ENCODE measurements at regions not wholly inside any gene's neighbourhood (a gene's known extent, or its start where the extent isn't known, plus 50 kb on each side); places are given as distances from the start of the nearest gene placed in this dataset.

GRCh38 chr3:157573780-157574378 is 70.7 kb upstream of the VEPH1 start:
- DNase-seq (ENCODE audit: low read depth in 1 of 2, low spot score in 1 of 2) (no peak), FAIRE-seq (no peak), ATAC-seq (no peak)
- Histone ChIP-seq H3K4me2 (0 out of 3 replicates have a peak overlapping the region, but pooled peaks have one; percentile 19), H3K4me1 (0 out of 3 replicates have a peak, but pooled peaks cover 6% of the 10 kb centered on the region), H3K9me3 (no peaks in the 10 kb centered on the region), H3K4me3 (no peak overlapping the region), H3K27ac (no peak overlapping the region)
- CTCF ChIA-PET: interaction anchor here (0.5 to 4.2 kb wide), 6 partner anchors 9 to 385 kb away, joined by 3 to 60 read pairs (median 7); no protein-coding TSS in a partner anchor
- TF ChIP-seq, protein P1, sequence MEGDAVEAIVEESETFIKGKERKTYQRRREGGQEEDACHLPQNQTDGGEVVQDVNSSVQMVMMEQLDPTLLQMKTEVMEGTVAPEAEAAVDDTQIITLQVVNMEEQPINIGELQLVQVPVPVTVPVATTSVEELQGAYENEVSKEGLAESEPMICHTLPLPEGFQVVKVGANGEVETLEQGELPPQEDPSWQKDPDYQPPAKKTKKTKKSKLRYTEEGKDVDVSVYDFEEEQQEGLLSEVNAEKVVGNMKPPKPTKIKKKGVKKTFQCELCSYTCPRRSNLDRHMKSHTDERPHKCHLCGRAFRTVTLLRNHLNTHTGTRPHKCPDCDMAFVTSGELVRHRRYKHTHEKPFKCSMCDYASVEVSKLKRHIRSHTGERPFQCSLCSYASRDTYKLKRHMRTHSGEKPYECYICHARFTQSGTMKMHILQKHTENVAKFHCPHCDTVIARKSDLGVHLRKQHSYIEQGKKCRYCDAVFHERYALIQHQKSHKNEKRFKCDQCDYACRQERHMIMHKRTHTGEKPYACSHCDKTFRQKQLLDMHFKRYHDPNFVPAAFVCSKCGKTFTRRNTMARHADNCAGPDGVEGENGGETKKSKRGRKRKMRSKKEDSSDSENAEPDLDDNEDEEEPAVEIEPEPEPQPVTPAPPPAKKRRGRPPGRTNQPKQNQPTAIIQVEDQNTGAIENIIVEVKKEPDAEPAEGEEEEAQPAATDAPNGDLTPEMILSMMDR (IDR thresholded peaks at IDR 0.05): no peak
- TF ChIP-seq REST (IDR thresholded peaks at IDR 0.05): no peak
- TF ChIP-seq HDAC2 (IDR thresholded peaks at IDR 0.05): no peak
- TF ChIP-seq POLR2A (IDR thresholded peaks at IDR 0.05; ENCODE audit: low read length): no peak
- no peak for TF ChIP-seq HEYL (CRISPR knock-in tag; IDR thresholded peaks at IDR 0.05)
- TF ChIP-seq KDM1A (IDR thresholded peaks at IDR 0.05; ENCODE audit: low read depth): no peak
- TF ChIP-seq, protein P2, sequence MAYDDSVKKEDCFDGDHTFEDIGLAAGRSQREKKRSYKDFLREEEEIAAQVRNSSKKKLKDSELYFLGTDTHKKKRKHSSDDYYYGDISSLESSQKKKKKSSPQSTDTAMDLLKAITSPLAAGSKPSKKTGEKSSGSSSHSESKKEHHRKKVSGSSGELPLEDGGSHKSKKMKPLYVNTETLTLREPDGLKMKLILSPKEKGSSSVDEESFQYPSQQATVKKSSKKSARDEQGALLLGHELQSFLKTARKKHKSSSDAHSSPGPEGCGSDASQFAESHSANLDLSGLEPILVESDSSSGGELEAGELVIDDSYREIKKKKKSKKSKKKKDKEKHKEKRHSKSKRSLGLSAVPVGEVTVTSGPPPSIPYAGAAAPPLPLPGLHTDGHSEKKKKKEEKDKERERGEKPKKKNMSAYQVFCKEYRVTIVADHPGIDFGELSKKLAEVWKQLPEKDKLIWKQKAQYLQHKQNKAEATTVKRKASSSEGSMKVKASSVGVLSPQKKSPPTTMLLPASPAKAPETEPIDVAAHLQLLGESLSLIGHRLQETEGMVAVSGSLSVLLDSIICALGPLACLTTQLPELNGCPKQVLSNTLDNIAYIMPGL (CRISPR knock-in tag; IDR thresholded peaks at IDR 0.05; ENCODE audit: borderline replicate concordance): no peak
- no peak for TF ChIP-seq HES2 (IDR thresholded peaks at IDR 0.05)
- no peak for TF ChIP-seq ZC3H11A (IDR thresholded peaks at IDR 0.05)
- no peak for TF ChIP-seq RFX5 (IDR thresholded peaks at IDR 0.05)
- no peak for TF ChIP-seq KDM5A (IDR thresholded peaks at IDR 0.05)
- TF ChIP-seq CHD2 (IDR thresholded peaks at IDR 0.05; ENCODE audit: low read length, partially characterized antibody): no peak
- no peak for TF ChIP-seq BCL3 (IDR thresholded peaks at IDR 0.05)
- TF ChIP-seq HOXA7 (CRISPR knock-in tag; IDR thresholded peaks at IDR 0.05): no peak
- TF ChIP-seq TFCP2L1 (CRISPR knock-in tag; IDR thresholded peaks at IDR 0.05): no peak
- 25% methylated on average over 1 of the region's 1 CpG for WGBS (ENCODE audit: missing lambda C conversion rate)
- POLR2A ChIA-PET: no interaction called here

DNA sequence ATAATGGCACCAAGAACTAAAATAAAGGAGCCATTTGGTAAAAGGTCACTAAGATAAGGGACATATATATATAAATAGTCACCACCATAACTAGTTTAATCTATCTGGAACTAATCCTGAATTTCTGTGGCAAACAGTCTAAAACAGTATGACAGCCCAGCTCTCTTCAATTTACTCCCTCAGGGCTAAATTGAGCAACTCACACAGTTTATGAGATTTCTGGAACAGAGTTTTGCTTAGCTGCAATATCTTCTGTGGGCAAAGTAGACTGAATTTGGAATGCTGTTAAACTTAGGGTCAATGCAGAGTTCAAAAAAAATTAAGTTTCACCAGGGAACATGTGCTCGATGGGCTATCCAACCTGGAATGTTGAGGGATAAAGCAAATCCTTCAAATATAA is 70.1 kb upstream of the VEPH1 start:
- ChIA-PET POLR2A (interaction anchor here (1.0 kb wide), 1 partner anchor 30 kb away, joined by 3 read pairs; no protein-coding TSS in a partner anchor), CTCF (interaction anchor here (0.5 to 4.2 kb wide), 14 partner anchors 10 to 384 kb away, joined by 3 to 60 read pairs (median 4); no protein-coding TSS in a partner anchor)
- WGBS (ENCODE audit: missing lambda C conversion rate): 25% methylated on average over 1 of the region's 1 CpG
- DNase-seq (ENCODE audit: low read depth in 1 of 2, low spot score in 1 of 2): no peak
- no peak overlapping the region for H3K27ac ChIP-seq
- ATAC-seq: no peak
- no peak overlapping the region for H3K4me3 ChIP-seq
- H3K9me3 ChIP-seq: no peaks in the 10 kb centered on the region
- no peak overlapping the region for H3K4me2 ChIP-seq
- FAIRE-seq: no peak
- 0 out of 3 replicates have a peak, but pooled peaks cover 6% of the 10 kb centered on the region for H3K4me1 ChIP-seq
- TF ChIP-seq POLR2AphosphoS2 (conservative IDR thresholded peaks at IDR 0.05; ENCODE audit: low read length): no peak
- no peak for TF ChIP-seq POLR2A (IDR thresholded peaks at IDR 0.05; ENCODE audit: low read length)
- no peak for TF ChIP-seq ZC3H11A (IDR thresholded peaks at IDR 0.05)
- TF ChIP-seq NFE2L2 (conservative IDR thresholded peaks at IDR 0.05; ENCODE audit: low read length): no peak
- TF ChIP-seq SMC3 (IDR thresholded peaks at IDR 0.05): no peak
- no peak for TF ChIP-seq PHF8 (IDR thresholded peaks at IDR 0.05; ENCODE audit: borderline replicate concordance, low read depth)
- TF ChIP-seq CHD2 (IDR thresholded peaks at IDR 0.05; ENCODE audit: low read length, partially characterized antibody): no peak
- no peak for TF ChIP-seq CBX2 (IDR thresholded peaks at IDR 0.05; ENCODE audit: borderline replicate concordance, low read depth)
- TF ChIP-seq, protein P1 (IDR thresholded peaks at IDR 0.05): no peak
- no peak for TF ChIP-seq ZFP36 (IDR thresholded peaks at IDR 0.05; ENCODE audit: borderline replicate concordance, partially characterized antibody)
- no peak for TF ChIP-seq RARB (CRISPR knock-in tag; IDR thresholded peaks at IDR 0.05)
- TF ChIP-seq RNF2 (IDR thresholded peaks at IDR 0.05; ENCODE audit: borderline replicate concordance, low read depth): no peak
- no peak for TF ChIP-seq CHD4 (IDR thresholded peaks at IDR 0.05; ENCODE audit: borderline replicate concordance)
- no peak for TF ChIP-seq RCOR1 (IDR thresholded peaks at IDR 0.05; ENCODE audit: low read depth, low read length)
- TF ChIP-seq CBX8 (IDR thresholded peaks at IDR 0.05): no peak
